Endothelial cell of umbilical vein (primary cell): ENCODE measurements at regions not wholly inside any gene's neighbourhood (a gene's known extent, or its start where the extent isn't known, plus 50 kb on each side); places are given as distances from the start of the nearest gene placed in this dataset.

ENCODE experiments used
- CTCF ChIP-seq, 2 donors: IDR thresholded peaks; 1 replicate in 1 of 2; 2 replicates in 1 of 2; pipeline ENCODE4 v1.5.1; 2011; ENCODE audit warnings: low read length in 2 of 2, mild to moderate bottlenecking in 2 of 2, moderate library complexity in 2 of 2, control low read depth in 1 of 2, inconsistent platforms in 1 of 2, low read depth in 1 of 2; ENCODE audit not compliant: insufficient read depth in 1 of 2; ENCODE audit errors: extremely low read depth in 1 of 2
- EZH2 ChIP-seq: IDR thresholded peaks from 2 replicates; pipeline ENCODE4 v1.6.1; 2012; ENCODE audit warnings: borderline replicate concordance, low read depth, mild to moderate bottlenecking, moderate library complexity, low read length, inconsistent platforms; ENCODE audit not compliant: severe bottlenecking
- FOS ChIP-seq: IDR thresholded peaks from 2 replicates; pipeline ENCODE4 v1.6.1; 2011; ENCODE audit warnings: mild to moderate bottlenecking, low read length, moderate library complexity, borderline replicate concordance; ENCODE audit not compliant: insufficient read depth
- JUN ChIP-seq: IDR thresholded peaks from 2 replicates; pipeline ENCODE4 v1.6.1; 2011; ENCODE audit warnings: borderline replicate concordance, low read depth; ENCODE audit not compliant: insufficient read length, insufficient read depth
- MAX ChIP-seq: IDR thresholded peaks from 2 replicates; pipeline ENCODE4 v1.6.1; 2011; ENCODE audit not compliant: insufficient read depth, insufficient read length
- MYC ChIP-seq: IDR thresholded peaks from one replicate; pipeline ENCODE4 v1.6.1; 2011; ENCODE audit warnings: mild to moderate bottlenecking, low read depth, low read length
- POLR2A ChIP-seq: IDR thresholded peaks from 2 replicates; pipeline ENCODE4 v1.6.1; 2012; ENCODE audit warnings: low read depth, mild to moderate bottlenecking, control low read depth, low read length
- POLR2AphosphoS5 ChIP-seq: IDR thresholded peaks from 2 replicates; pipeline ENCODE4 v1.6.1; 2012; ENCODE audit warnings: low read depth, mild to moderate bottlenecking, control low read depth, low read length, moderate library complexity; ENCODE audit not compliant: insufficient read depth

- TF ChIP-seq MAX (no peak), CTCF (IDR thresholded peaks at IDR 0.05; ENCODE audit: extremely low read depth in 1 of 2, insufficient read depth in 1 of 2, low read depth in 1 of 2, low read length in 2 of 2) (no peak), EZH2 (no peak), POLR2A (no peak), JUN (no peak), POLR2AphosphoS5 (no peak), FOS (no peak), MYC (no peak)
Observed at GRCh38 chr4:62484357-62484756, 1284.2 kb downstream of the ADGRL3 start.
